ENCODE measurements at regions not wholly inside any gene's neighbourhood (a gene's known extent, or its start where the extent isn't known, plus 50 kb on each side); places are given as distances from the start of the nearest gene placed in this dataset.

GRCh38 chr2:173855661-173856060 is 109.5 kb downstream of the SP3 start:
- Histone ChIP-seq H3K27ac (no peak overlapping the region), H3K4me3 (no peak overlapping the region), H3K36me3 (no peaks in the 10 kb centered on the region), H3K27me3 (replicated peaks in 1 of 7) (peaks cover 0 to under 1% (median 0%) of the 10 kb centered on the region in 7 donors), H3K4me1 (peaks cover 0 to 22% (median 4%) of the 10 kb centered on the region in 6 donors), H3K9me3 (no peaks in the 10 kb centered on the region)
- 28 to 54% (median 49%) methylated on average over 2 of the region's 2 CpGs for whole genome bisulfite sequencing, 5 donors
- intact Hi-C loops (cut with DNase I; ENCODE audit: low total_unique reads): no loop called here
- TF ChIP-seq POLR2AphosphoS5 (IDR thresholded peaks at IDR 0.05) (no peak), POLR2A (IDR thresholded peaks at IDR 0.05) (no peak), CTCF (IDR thresholded peaks at IDR 0.05 in 8 of 11, conservative IDR thresholded peaks at IDR 0.05 in 3 of 11) (no peak)
- DNase-seq: no peak

Small RNA genes in the stretch of these regions (small RNA-seq; reads per million reads assigned to genes)
- 0 reads per million in 4 donors for gene AC013410.2
